Heart left ventricle (tissue), 13 donors: ENCODE measurements at regions not wholly inside any gene's neighbourhood (a gene's known extent, or its start where the extent isn't known, plus 50 kb on each side); places are given as distances from the start of the nearest gene placed in this dataset.

Source experiments
- CTCF ChIP-seq, 12 donors: fragments of 200-600 bp; sonication (generic) in 4 of 12; IDR thresholded peaks; one replicate each; pipeline versions ENCODE4 v1.5.0 to v1.8.0; 2018 to 2022; ENCODE audit warnings: antibody characterized with exemption in 12 of 12, mild to moderate bottlenecking in 5 of 12
- POLR2A ChIP-seq, 2 donors: fragments of 450-650 bp; IDR thresholded peaks; one replicate each; pipeline ENCODE4 v1.6.1; 2017; ENCODE audit warnings: antibody characterized with exemption in 2 of 2, mild to moderate bottlenecking in 2 of 2, moderate library complexity in 2 of 2
- donor health status: ischemic (EF 13 %, LVEDD 7.1; RV severe dilation, severe dysfunction).
- donor health status: DM: no; HTN: yes; CAD: no.
- donor health status: DM: no; HTN: no; CAD: no.
- donor health status: ischemic (EF 25% LVEDD 6.9; RV normal size, moderate dysfunction).
- donor health status: ischemic (EF 25% LVEDD 5.7; RV mildly dilated, moderate dysfunction).
- donor health status: ischemic (EF 35%, LVEDD 5.7; RV mildly dilated, moderate dysfunction).
- donor health status: nonischemic (EF 11% LVEDD 7.7; RV severe dilation, severe dysfunction).
- donor health status: DM: yes; HTN: yes; CAD: no.
- donor health status: PGD.
- donor health status: ischemic (EF 29% LVEDD 5.4; RV normal size, mild dysfunction).
- donor health status: nonischemic (EF 23%, LVEDD 6.1; RV moderate dilation, normal function).

DNA sequence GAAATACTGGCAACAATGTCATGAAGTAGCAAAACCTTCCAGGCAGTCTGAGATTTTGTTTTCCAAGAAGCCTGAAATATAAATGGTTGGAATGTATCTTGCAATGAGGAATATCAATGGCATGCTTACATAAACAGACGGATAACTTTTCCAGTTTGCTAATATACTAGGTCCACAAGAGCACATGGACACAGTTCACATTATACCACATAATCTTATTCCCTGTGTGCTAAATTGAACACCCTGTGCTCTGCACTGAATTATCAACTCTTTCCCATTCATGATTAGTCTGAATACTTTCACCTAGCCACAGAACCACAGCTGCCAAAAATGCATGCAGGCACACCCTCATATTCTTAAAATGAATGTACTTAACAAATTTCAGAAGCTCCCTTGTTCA lies 274.3 kb downstream of the COL12A1 start:
- TF ChIP-seq CTCF (IDR thresholded peaks at IDR 0.05) (no peak), POLR2A (IDR thresholded peaks at IDR 0.05) (no peak)
